Immature natural killer cell (primary cell): ENCODE measurements at regions not wholly inside any gene's neighbourhood (a gene's known extent, or its start where the extent isn't known, plus 50 kb on each side); places are given as distances from the start of the nearest gene placed in this dataset.

Source experiments
- DNase-seq, 3 donors: peaks; one replicate each; pipeline ENCODE4 v3.0.0; 2022; ENCODE audit warnings: mixed read lengths in 1 of 3
- H3K27ac Mint-ChIP-seq, 6 donors: one replicate each; pipeline ENCODE4 v1.8.0; 2020; ENCODE audit warnings: mixed read lengths in 6 of 6, mild to moderate bottlenecking in 5 of 6, inconsistent platforms in 4 of 6, moderate library complexity in 3 of 6
- H3K27me3 Mint-ChIP-seq, 3 donors: one replicate each; pipeline ENCODE4 v1.8.0; 2020 to 2021; ENCODE audit warnings: low read depth in 3 of 3, mild to moderate bottlenecking in 3 of 3, mixed read lengths in 3 of 3, moderate library complexity in 3 of 3, inconsistent platforms in 1 of 3
- H3K36me3 Mint-ChIP-seq, 3 donors: one replicate each; pipeline ENCODE4 v1.8.0; 2020; ENCODE audit warnings: mixed read lengths in 3 of 3, inconsistent platforms in 2 of 3, mild to moderate bottlenecking in 2 of 3
- H3K4me1 Mint-ChIP-seq, 2 donors: one replicate each; pipeline ENCODE4 v1.8.0; 2020; ENCODE audit warnings: inconsistent platforms in 2 of 2, mild to moderate bottlenecking in 2 of 2, mixed read lengths in 2 of 2, moderate library complexity in 1 of 2
- H3K4me3 Mint-ChIP-seq, 5 donors: one replicate each; pipeline ENCODE4 v1.8.0; 2020; ENCODE audit warnings: mild to moderate bottlenecking in 5 of 5, mixed read lengths in 5 of 5, inconsistent platforms in 3 of 5, moderate library complexity in 3 of 5
- H3K9me3 Mint-ChIP-seq, 6 donors: one replicate each; pipeline ENCODE4 v1.8.0; 2020; ENCODE audit warnings: mild to moderate bottlenecking in 6 of 6, mixed read lengths in 6 of 6, inconsistent platforms in 4 of 6, moderate library complexity in 3 of 6

GRCh38 chr15:81987628-81988027 lies 58.2 kb downstream of the MEX3B start:
- Mint-ChIP-seq H3K36me3 (no peaks in the 10 kb centered on the region), H3K4me1 (no peaks in the 10 kb centered on the region), H3K27ac (no peak overlapping the region), H3K9me3 (peaks cover 0 to 15% (median 8%) of the 10 kb centered on the region in 6 donors), H3K27me3 (peaks cover 0 to 8% (median 3%) of the 10 kb centered on the region in 3 donors), H3K4me3 (no peak overlapping the region)
- DNase-seq, result no peak

GRCh38 chr15:81983497-81983896 lies 62.3 kb downstream of the MEX3B start:
- H3K9me3 Mint-ChIP-seq, result peaks cover 0 to 2% (median 0%) of the 10 kb centered on the region in 6 donors
- H3K4me1 Mint-ChIP-seq, result no peaks in the 10 kb centered on the region
- peaks cover 0 to 6% (median 3%) of the 10 kb centered on the region in 3 donors for H3K27me3 Mint-ChIP-seq
- H3K4me3 Mint-ChIP-seq, result no peak overlapping the region
- no peaks in the 10 kb centered on the region for H3K36me3 Mint-ChIP-seq
- DNase-seq, result no peak
- no peak overlapping the region for H3K27ac Mint-ChIP-seq

DNA sequence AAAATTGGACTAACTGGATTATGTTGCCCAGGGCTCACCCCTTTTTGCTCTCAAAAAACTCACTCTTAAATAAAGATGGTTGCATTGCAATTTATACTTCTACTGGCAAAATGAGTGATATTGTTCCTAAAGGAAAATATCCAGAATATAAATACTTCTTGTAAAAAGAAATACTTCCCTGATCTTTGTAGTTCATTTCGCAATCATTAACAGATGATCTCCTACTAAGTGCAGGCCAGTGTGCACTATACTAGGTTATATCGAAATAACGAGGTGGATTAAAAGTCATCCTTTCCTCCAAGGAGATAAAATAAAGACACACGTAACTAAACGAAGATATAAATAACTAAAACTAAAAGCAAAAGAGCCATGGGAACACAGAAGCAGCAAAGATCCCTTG lies 63.0 kb downstream of the MEX3B start:
- H3K4me1 Mint-ChIP-seq, result no peaks in the 10 kb centered on the region
- peaks cover 0 to 8% (median 2%) of the 10 kb centered on the region in 6 donors for H3K9me3 Mint-ChIP-seq
- no peak overlapping the region for H3K4me3 Mint-ChIP-seq
- no peak overlapping the region for H3K27ac Mint-ChIP-seq
- peaks cover 0 to 4% (median 0%) of the 10 kb centered on the region in 3 donors for H3K36me3 Mint-ChIP-seq
- DNase-seq, result no peak
- H3K27me3 Mint-ChIP-seq, result peaks cover 0 to 10% (median 2%) of the 10 kb centered on the region in 3 donors

DNA sequence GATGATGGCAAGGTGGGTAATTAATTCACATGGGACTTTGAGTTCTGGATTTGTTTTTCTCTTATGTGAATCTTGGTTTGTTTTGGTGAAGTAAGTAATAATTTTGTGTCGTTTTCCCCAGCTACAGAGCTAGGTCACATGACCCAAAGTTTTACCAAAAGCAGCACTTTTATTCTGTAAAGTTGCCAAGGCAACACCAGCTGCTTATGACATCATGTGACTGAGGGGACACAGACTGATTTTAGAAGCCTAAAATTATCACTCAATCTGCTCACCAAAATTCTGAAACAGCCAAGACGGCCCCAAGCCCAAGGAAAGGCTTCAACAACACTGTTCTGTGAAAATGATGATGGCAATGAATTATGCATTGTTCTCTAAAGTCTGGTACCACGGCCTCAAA lies 63.9 kb downstream of the MEX3B start:
- H3K27ac Mint-ChIP-seq, result no peak overlapping the region
- peaks cover 0 to 17% (median 7%) of the 10 kb centered on the region in 6 donors for H3K9me3 Mint-ChIP-seq
- no peaks in the 10 kb centered on the region for H3K4me1 Mint-ChIP-seq
- peaks cover 2 to 10% (median 2%) of the 10 kb centered on the region in 3 donors for H3K27me3 Mint-ChIP-seq
- no peak for DNase-seq
- peaks cover 0 to 4% (median 0%) of the 10 kb centered on the region in 3 donors for H3K36me3 Mint-ChIP-seq
- no peak overlapping the region for H3K4me3 Mint-ChIP-seq

DNA sequence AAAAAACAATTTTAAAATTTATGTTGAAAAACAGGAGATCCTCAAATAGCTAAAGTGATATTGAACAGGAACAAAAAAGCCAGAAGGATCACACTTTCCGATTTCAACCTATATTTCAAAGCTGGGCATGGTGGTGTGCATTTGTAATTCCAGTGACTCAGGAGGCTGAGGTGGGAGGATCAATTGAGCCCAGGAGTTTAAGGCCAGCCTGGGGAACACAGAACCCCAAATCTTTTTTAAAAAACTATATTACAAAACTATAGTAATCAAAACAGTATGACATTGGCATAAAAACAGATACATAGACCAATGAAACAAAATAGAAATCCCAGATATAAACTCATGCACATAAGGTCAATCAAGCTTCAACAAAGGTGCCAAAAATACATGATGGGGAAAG lies 68.4 kb downstream of the MEX3B start:
- H3K36me3 Mint-ChIP-seq, result peaks cover 0 to 4% (median 0%) of the 10 kb centered on the region in 3 donors
- H3K4me1 Mint-ChIP-seq, result no peaks in the 10 kb centered on the region
- H3K27ac Mint-ChIP-seq, result no peak overlapping the region
- peaks cover 0 to 10% (median 2%) of the 10 kb centered on the region in 3 donors for H3K27me3 Mint-ChIP-seq
- DNase-seq, result no peak
- peaks cover 2 to 19% (median 7%) of the 10 kb centered on the region in 6 donors for H3K9me3 Mint-ChIP-seq
- H3K4me3 Mint-ChIP-seq, result no peak overlapping the region

GRCh38 chr15:81968691-81969090 lies 77.1 kb downstream of the MEX3B start:
- no peak overlapping the region for H3K4me3 Mint-ChIP-seq
- peaks cover 0 to 12% (median 2%) of the 10 kb centered on the region in 3 donors for H3K27me3 Mint-ChIP-seq
- peaks cover 0 to 2% (median 0%) of the 10 kb centered on the region in 6 donors for H3K9me3 Mint-ChIP-seq
- H3K27ac Mint-ChIP-seq, result no peak overlapping the region
- no peaks in the 10 kb centered on the region for H3K4me1 Mint-ChIP-seq
- no peak for DNase-seq
- H3K36me3 Mint-ChIP-seq, result no peaks in the 10 kb centered on the region

DNA sequence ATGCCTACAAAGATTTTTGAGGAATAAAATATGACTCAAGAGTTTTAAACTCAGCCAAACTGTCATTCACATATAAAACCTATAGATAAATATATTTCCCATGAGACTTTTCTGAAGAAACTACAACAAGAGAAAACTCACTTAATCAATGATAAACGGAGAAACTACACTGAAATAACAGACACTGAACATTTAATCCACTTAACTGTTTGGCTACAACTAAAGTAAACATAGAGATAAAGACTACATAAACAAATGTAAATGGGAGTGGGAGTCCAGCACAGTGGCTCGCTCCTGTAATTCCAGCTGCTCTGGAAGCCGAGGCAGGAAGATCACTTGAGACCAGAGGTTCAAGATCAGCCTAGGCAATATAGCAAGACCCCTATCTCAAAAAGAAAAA lies 79.2 kb downstream of the MEX3B start:
- no peak for DNase-seq
- Mint-ChIP-seq H3K27ac (no peak overlapping the region), H3K4me3 (no peak overlapping the region), H3K9me3 (no peaks in the 10 kb centered on the region), H3K36me3 (no peaks in the 10 kb centered on the region), H3K4me1 (no peaks in the 10 kb centered on the region), H3K27me3 (peaks cover 2 to 7% (median 5%) of the 10 kb centered on the region in 3 donors)

DNA sequence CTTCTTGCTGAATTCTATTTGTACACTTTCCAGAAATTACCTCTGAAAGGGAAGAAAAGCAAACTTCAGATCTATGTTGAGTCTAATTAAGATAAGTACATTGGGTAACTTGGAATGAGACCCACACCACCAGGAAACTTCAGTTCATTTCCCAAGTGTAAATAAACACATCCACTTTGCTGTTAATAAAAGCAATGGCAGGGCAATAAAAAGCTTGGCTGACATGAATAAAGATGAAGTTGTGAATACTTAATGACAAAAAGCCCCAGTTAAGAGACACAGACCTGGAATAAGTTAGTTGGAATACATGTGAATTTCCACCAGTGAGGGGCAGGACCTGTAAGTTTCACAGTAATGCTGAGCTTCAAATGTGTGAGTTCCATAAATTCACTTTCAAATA lies 83.3 kb downstream of the MEX3B start:
- Mint-ChIP-seq H3K9me3 (no peaks in the 10 kb centered on the region), H3K27ac (no peak overlapping the region), H3K36me3 (no peaks in the 10 kb centered on the region), H3K4me1 (no peaks in the 10 kb centered on the region), H3K27me3 (peaks cover 2 to 7% (median 5%) of the 10 kb centered on the region in 3 donors), H3K4me3 (no peak overlapping the region)
- DNase-seq, result no peak

GRCh38 chr15:81959196-81959595 lies 86.6 kb downstream of the MEX3B start:
- H3K9me3 Mint-ChIP-seq, result no peaks in the 10 kb centered on the region
- no peak overlapping the region for H3K27ac Mint-ChIP-seq

DNA sequence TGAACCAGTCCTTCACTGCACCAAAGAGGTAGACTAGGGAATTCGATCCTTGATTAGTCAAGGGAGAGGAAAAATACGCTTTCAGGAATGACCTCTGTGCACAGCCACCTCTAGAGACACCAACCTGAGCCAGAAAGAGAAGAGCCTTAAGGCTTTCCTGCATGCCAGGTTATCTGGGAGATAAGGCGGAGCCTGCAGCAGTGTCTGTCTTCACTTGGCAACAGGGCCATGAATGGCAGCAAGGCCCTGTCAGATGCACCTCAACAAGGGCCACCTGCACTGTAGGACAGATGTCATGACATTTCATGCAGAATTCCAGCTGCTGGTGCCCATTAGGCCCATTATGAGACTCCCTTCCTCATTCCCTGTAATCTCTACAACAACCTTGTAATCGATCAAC lies 88.1 kb downstream of the MEX3B start:
- Mint-ChIP-seq H3K27me3 (peaks cover under 1 to 3% (median 2%) of the 10 kb centered on the region in 3 donors), H3K9me3 (no peaks in the 10 kb centered on the region), H3K27ac (no peak overlapping the region), H3K36me3 (no peaks in the 10 kb centered on the region), H3K4me3 (no peak overlapping the region), H3K4me1 (no peaks in the 10 kb centered on the region)
- DNase-seq, result no peak

More at GRCh38 chr15:81959196-81959595, 86.6 kb downstream of the MEX3B start:
- no peak overlapping the region for H3K4me3 Mint-ChIP-seq
- no peak for DNase-seq
- H3K36me3 Mint-ChIP-seq, result no peaks in the 10 kb centered on the region
- H3K27me3 Mint-ChIP-seq, result peaks cover 2 to 5% (median 4%) of the 10 kb centered on the region in 3 donors
- no peaks in the 10 kb centered on the region for H3K4me1 Mint-ChIP-seq

DNA sequence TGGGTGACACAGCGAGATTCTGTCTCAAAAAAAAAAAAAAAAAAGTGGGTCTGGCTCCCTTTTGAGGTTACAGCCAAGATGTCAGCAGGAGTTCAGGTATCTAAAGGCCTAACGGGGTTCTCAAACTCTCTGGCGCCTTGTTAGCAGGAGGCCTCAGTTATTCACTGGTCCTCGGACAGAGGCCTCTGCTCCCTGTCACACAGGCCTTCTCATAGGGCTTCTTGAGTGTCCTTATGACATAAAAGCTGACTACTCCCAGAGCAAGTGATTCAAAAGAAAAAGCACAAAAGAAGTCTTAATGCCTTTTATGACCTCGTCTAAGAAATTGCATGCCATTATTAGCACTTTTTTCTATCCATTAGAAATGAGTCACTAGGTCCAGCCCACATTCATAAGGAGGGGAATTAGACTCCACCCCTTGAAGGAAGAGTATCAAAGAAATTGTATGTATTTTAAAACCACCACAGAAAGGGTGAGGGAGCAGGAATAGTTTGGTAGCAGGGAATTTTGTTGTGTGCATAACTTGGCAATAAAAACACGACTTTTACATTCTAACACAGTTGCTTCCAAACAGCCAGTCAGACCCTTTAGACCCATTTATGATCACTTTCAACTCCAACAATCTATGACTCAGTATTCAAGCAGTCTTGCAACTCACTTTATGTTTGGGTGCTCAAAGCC lies 90.3 kb downstream of the MEX3B start:
- no peak for DNase-seq
- H3K9me3 Mint-ChIP-seq, result no peaks in the 10 kb centered on the region
- no peak overlapping the region for H3K4me3 Mint-ChIP-seq
- peaks cover 0 to 8% (median 1%) of the 10 kb centered on the region in 3 donors for H3K27me3 Mint-ChIP-seq
- H3K27ac Mint-ChIP-seq, result no peak overlapping the region
- no peaks in the 10 kb centered on the region for H3K4me1 Mint-ChIP-seq
- no peaks in the 10 kb centered on the region for H3K36me3 Mint-ChIP-seq

DNA sequence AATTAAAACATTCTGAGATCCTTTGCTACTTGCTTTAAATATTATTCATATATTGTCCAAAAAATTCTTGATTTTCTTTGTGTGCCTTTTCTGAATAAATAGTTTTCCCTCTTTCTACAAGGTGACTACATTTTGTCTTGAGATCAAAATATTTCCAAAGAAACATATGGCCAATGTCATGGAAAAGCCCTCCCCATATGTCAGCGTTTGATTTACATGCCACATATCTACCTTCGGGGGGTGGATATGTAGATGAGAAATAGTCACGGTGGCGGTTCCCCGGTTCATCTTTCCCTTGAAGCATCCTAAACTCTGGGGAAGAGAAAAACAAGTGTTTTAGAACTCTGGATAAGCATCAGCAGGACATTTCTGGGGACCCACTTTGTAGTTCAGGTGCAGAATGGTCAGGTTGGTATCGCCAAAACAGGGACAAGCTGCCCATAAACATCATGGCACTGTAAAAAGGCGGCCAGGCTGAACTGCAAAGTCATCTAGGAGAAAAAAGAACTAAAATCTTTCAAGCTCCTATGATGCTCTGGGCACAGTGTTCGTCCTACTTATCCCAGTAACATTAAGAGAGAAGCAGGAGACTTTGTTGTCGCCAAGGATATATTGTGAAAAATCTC lies 91.5 kb downstream of the MEX3B start:
- Mint-ChIP-seq H3K36me3 (no peaks in the 10 kb centered on the region), H3K27ac (no peak overlapping the region), H3K27me3 (peaks cover 0 to 8% (median 1%) of the 10 kb centered on the region in 3 donors), H3K4me3 (no peak overlapping the region), H3K4me1 (no peaks in the 10 kb centered on the region), H3K9me3 (no peaks in the 10 kb centered on the region)
- DNase-seq, result no peak

DNA sequence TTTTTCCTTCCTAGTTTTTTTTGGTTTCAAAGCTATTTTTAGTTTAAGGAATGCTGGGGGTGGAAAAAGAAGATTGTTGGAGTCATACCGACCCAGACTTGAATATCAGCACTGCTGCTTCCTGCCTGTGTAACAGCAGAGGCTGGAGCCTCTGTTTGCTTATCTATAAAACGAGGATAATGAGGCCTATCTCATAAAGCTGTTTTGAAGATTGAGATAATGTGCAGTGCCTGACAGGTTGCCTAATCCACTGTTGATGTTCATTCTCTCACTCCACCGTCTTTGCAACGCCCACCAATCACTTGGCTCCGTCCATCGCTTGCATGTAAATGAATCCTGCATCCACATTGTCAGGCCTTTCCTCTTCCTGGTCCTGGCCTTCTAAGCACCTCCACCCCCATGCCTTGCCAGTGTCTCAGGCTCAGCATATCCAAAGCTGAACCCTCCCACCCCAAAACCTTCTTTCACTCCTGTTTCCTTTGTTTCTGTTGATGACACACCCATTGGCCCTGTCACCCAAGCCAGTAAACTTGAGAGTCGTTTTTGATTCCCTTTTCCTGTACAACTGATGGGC lies 94.9 kb downstream of the MEX3B start:
- Mint-ChIP-seq H3K4me3 (no peak overlapping the region), H3K9me3 (peaks cover 0 to 1% (median 0%) of the 10 kb centered on the region in 6 donors), H3K27me3 (peaks cover 0 to 10% (median 1%) of the 10 kb centered on the region in 3 donors), H3K4me1 (no peaks in the 10 kb centered on the region), H3K27ac (no peak overlapping the region), H3K36me3 (no peaks in the 10 kb centered on the region)
- DNase-seq, result no peak

DNA sequence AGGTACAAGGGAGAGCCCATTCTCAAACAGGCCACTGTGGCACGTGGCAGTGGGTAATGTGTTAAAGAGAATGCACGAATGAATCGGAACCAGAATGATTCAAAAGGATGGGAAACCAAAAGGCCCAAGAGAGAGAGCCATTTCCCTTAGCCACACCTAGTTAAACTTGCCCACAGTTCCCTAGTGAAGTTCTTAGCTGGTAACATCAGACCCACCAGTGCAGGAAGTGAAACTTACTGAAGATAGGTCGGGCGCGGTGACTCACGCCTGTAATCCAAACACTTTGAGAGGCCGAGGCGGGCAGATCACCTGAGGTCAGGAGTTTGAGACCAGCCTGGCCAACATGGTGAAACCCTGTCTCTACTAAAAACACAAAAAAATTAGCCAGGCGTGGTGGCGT lies 97.1 kb downstream of the MEX3B start:
- no peaks in the 10 kb centered on the region for H3K36me3 Mint-ChIP-seq
- no peaks in the 10 kb centered on the region for H3K4me1 Mint-ChIP-seq
- DNase-seq, result no peak
- H3K27ac Mint-ChIP-seq, result no peak overlapping the region
- H3K4me3 Mint-ChIP-seq, result no peak overlapping the region
- H3K9me3 Mint-ChIP-seq, result peaks cover 0 to 4% (median 0%) of the 10 kb centered on the region in 6 donors
- H3K27me3 Mint-ChIP-seq, result peaks cover 1 to 14% (median 1%) of the 10 kb centered on the region in 3 donors
